OCI-LY1 (cell line): ENCODE measurements at regions not wholly inside any gene's neighbourhood (a gene's known extent, or its start where the extent isn't known, plus 50 kb on each side); places are given as distances from the start of the nearest gene placed in this dataset.

Experiments used
- H2AFZ ChIP-seq: fragments of 200-600 bp; sonication (generic), shearing (Covaris generic); 2 replicates; pipeline ENCODE4 v1.6.0; 2014; ENCODE audit warnings: antibody characterized with exemption, mild to moderate bottlenecking, low read length
- H3F3A ChIP-seq: fragments of 200-600 bp; sonication (generic), shearing (Covaris generic); 2 replicates; pipeline ENCODE4 v1.6.0; 2014; ENCODE audit warnings: mild to moderate bottlenecking, antibody characterized with exemption, low read length, moderate library complexity; ENCODE audit not compliant: insufficient read depth
- H3K27ac ChIP-seq: fragments of 200-600 bp; sonication (generic); 2 replicates; pipeline ENCODE4 v1.5.1; 2014; ENCODE audit warnings: low read length, mixed run types, mild to moderate bottlenecking, low read depth; ENCODE audit not compliant: poor library complexity, severe bottlenecking
- H3K27me3 ChIP-seq: fragments of 200-600 bp; sonication (generic); 2 replicates; pipeline ENCODE4 v1.6.0; 2014; ENCODE audit warnings: antibody characterized with exemption, mild to moderate bottlenecking, low read length, moderate library complexity; ENCODE audit not compliant: insufficient read depth
- H3K36me3 ChIP-seq: fragments of 200-600 bp; sonication (generic); 2 replicates; pipeline ENCODE4 v1.6.1; 2014; ENCODE audit warnings: mild to moderate bottlenecking, antibody characterized with exemption, low read length, moderate library complexity, mixed read lengths; ENCODE audit not compliant: insufficient read depth
- H3K4me1 ChIP-seq: fragments of 200-600 bp; sonication (generic); 2 replicates; pipeline ENCODE4 v1.5.1; 2014; ENCODE audit warnings: mild to moderate bottlenecking, low read length, moderate library complexity; ENCODE audit not compliant: insufficient read depth, severe bottlenecking
- H3K4me2 ChIP-seq: fragments of 200-600 bp; sonication (generic), shearing (Covaris generic); 2 replicates; pipeline ENCODE4 v1.6.1; 2014; ENCODE audit warnings: low read length
- H3K4me3 ChIP-seq: fragments of 200-600 bp; sonication (generic); 2 replicates; pipeline ENCODE4 v1.5.1; 2014; ENCODE audit warnings: low read length, low read depth, mild to moderate bottlenecking, mixed read lengths; ENCODE audit not compliant: poor library complexity, severe bottlenecking
- H3K79me2 ChIP-seq: fragments of 200-600 bp; shearing (Covaris generic); 2 replicates; pipeline ENCODE4 v1.6.1; 2016; ENCODE audit warnings: mixed run types, low read length, mixed read lengths; ENCODE audit not compliant: insufficient read depth
- H3K9ac ChIP-seq: fragments of 200-600 bp; sonication (generic), shearing (Covaris generic); 2 replicates; pipeline ENCODE4 v1.6.1; 2014; ENCODE audit warnings: mild to moderate bottlenecking, low read length, mixed read lengths
- H3K9me2 ChIP-seq: fragments of 200-600 bp; sonication (generic), shearing (Covaris generic); 2 replicates; pipeline ENCODE4 v1.6.1; 2014; ENCODE audit warnings: low read depth, mild to moderate bottlenecking, low read length, mixed read lengths
- H3K9me3 ChIP-seq: fragments of 200-600 bp; shearing (Covaris generic); 2 replicates; pipeline ENCODE4 v1.6.1; 2014; ENCODE audit warnings: low read length, mixed read lengths
- H4K20me1 ChIP-seq: fragments of 200-600 bp; sonication (generic), shearing (Covaris generic); 2 replicates; pipeline ENCODE4 v1.6.0; 2016; ENCODE audit warnings: mild to moderate bottlenecking, low read length; ENCODE audit not compliant: insufficient read depth
- CTCF ChIP-seq: fragments of 200-600 bp; sonication (generic), shearing (Covaris generic); IDR thresholded peaks from 2 replicates; pipeline ENCODE4 v1.5.1; 2017; ENCODE audit warnings: mild to moderate bottlenecking, antibody characterized with exemption, low read length, moderate library complexity, mixed read lengths
- EZH2 ChIP-seq: fragments of 200-600 bp; sonication (generic), shearing (Covaris generic); IDR thresholded peaks from 2 replicates; pipeline ENCODE4 v1.8.0; 2017; ENCODE audit warnings: borderline replicate concordance, mixed run types, mild to moderate bottlenecking, antibody characterized with exemption, low read length, moderate library complexity, mixed read lengths

- Histone ChIP-seq H3K4me3 (no peak overlapping the region), H3K27me3 (no peaks in the 10 kb centered on the region), H3K4me1 (no peaks in the 10 kb centered on the region), H3K9ac (no peak overlapping the region), H3K4me2 (no peak overlapping the region), H3F3A (no peaks in the 10 kb centered on the region), H3K36me3 (no peaks in the 10 kb centered on the region), H3K9me3 (peaks cover 12% of the 10 kb centered on the region), H3K9me2 (no peaks in the 10 kb centered on the region), H4K20me1 (no peaks in the 10 kb centered on the region), H2AFZ (no peak overlapping the region), H3K27ac (no peak overlapping the region), H3K79me2 (no peaks in the 10 kb centered on the region)
- TF ChIP-seq EZH2 (no peak), CTCF (no peak)
Observed at GRCh38 chr5:124393584-124394379, 352.7 kb downstream of the ZNF608 start.

- Histone ChIP-seq H3K9me3 (peaks cover 22% of the 10 kb centered on the region), H4K20me1 (no peaks in the 10 kb centered on the region), H3K36me3 (no peaks in the 10 kb centered on the region), H2AFZ (no peak overlapping the region), H3K27me3 (no peaks in the 10 kb centered on the region), H3K27ac (no peak overlapping the region), H3K9ac (no peak overlapping the region), H3K9me2 (no peaks in the 10 kb centered on the region), H3K4me2 (no peak overlapping the region), H3K4me1 (no peaks in the 10 kb centered on the region), H3F3A (no peaks in the 10 kb centered on the region), H3K79me2 (no peaks in the 10 kb centered on the region), H3K4me3 (no peak overlapping the region)
- TF ChIP-seq CTCF (no peak), EZH2 (no peak)
Observed at GRCh38 chr5:124383693-124384092, 362.7 kb downstream of the ZNF608 start.

GRCh38 chr5:124377386-124377785, 369.1 kb downstream of the ZNF608 start:
- H3F3A ChIP-seq = no peaks in the 10 kb centered on the region
- H3K79me2 ChIP-seq = no peaks in the 10 kb centered on the region
- H3K9me3 ChIP-seq = peaks cover 16% of the 10 kb centered on the region
- no peak overlapping the region for H2AFZ ChIP-seq
- H3K4me1 ChIP-seq = no peaks in the 10 kb centered on the region
- H3K27me3 ChIP-seq = no peaks in the 10 kb centered on the region
- no peaks in the 10 kb centered on the region for H3K36me3 ChIP-seq
- H4K20me1 ChIP-seq = no peaks in the 10 kb centered on the region
- no peak overlapping the region for H3K27ac ChIP-seq
- H3K4me3 ChIP-seq = no peak overlapping the region
- no peak overlapping the region for H3K9ac ChIP-seq
- H3K9me2 ChIP-seq = no peaks in the 10 kb centered on the region
- no peak for TF ChIP-seq CTCF
- TF ChIP-seq EZH2 = no peak
- H3K4me2 ChIP-seq = no peak overlapping the region
